OCI-LY7 (cell line): ENCODE measurements at regions not wholly inside any gene's neighbourhood (a gene's known extent, or its start where the extent isn't known, plus 50 kb on each side); places are given as distances from the start of the nearest gene placed in this dataset. TPM values are rescaled to one million over a fixed set of nuclear protein-coding genes. Genes with fewer than 3 reads are reported as not detected.

Experiments
- BruUV-seq: library from RNA; stranded (reverse); fragments of 400-500 nt; replicated peaks from 2 replicates; lab custom pipeline; 2021; lab: Mats Ljungman, UMichigan
- CTCF ChIA-PET: fragments of 300-600 bp; sonication (Branson Sonifier 250); formaldehyde crosslinking; loops from one replicate; lab custom pipeline; 2022; ENCODE audit warnings: antibody characterized with exemption; ENCODE audit not compliant: unreplicated experiment; lab: Charles Lee
- POLR2A ChIA-PET: fragments of 300-600 bp; sonication (Branson Sonifier 250); formaldehyde crosslinking; loops from one replicate; lab custom pipeline; 2022; ENCODE audit warnings: antibody characterized with exemption; lab: Charles Lee
- DNase-seq: peaks from one replicate; pipeline ENCODE4 v3.0.0-alpha.2; 2015; ENCODE audit warnings: low spot score
- H2AFZ ChIP-seq: fragments of 200-600 bp; sonication (generic), shearing (Covaris generic); 2 replicates; pipeline ENCODE4 v1.6.1; 2014; ENCODE audit warnings: mild to moderate bottlenecking, antibody characterized with exemption, low read length, moderate library complexity
- H3K27ac ChIP-seq: fragments of 200-600 bp; sonication (generic); 2 replicates; pipeline ENCODE4 v1.5.1; 2014; ENCODE audit warnings: mixed run types, low read depth, mild to moderate bottlenecking, moderate library complexity, low read length, inconsistent platforms; ENCODE audit not compliant: poor library complexity, severe bottlenecking
- H3K36me3 ChIP-seq: fragments of 200-600 bp; sonication (generic); 2 replicates; pipeline ENCODE4 v1.6.1; 2014; ENCODE audit warnings: mild to moderate bottlenecking, antibody characterized with exemption, low read length, moderate library complexity, mixed read lengths; ENCODE audit not compliant: insufficient read depth
- H3K4me1 ChIP-seq: fragments of 200-600 bp; sonication (generic); 2 replicates; pipeline ENCODE4 v1.5.1; 2014; ENCODE audit warnings: mild to moderate bottlenecking, low read length; ENCODE audit not compliant: insufficient read depth, poor library complexity, severe bottlenecking
- H3K4me2 ChIP-seq: fragments of 200-600 bp; sonication (generic); 2 replicates; pipeline ENCODE4 v1.6.1; 2014; ENCODE audit warnings: mild to moderate bottlenecking, low read length
- H3K4me3 ChIP-seq: fragments of 200-600 bp; sonication (generic); 2 replicates; pipeline ENCODE4 v1.5.1; 2014; ENCODE audit warnings: mild to moderate bottlenecking, low read depth, low read length; ENCODE audit not compliant: poor library complexity, severe bottlenecking
- H3K79me2 ChIP-seq: fragments of 200-600 bp; sonication (generic); 2 replicates; pipeline ENCODE4 v1.6.1; 2016; ENCODE audit warnings: low read depth, mild to moderate bottlenecking, low read length, moderate library complexity, mixed read lengths; ENCODE audit not compliant: insufficient read depth
- H3K9me2 ChIP-seq: fragments of 200-600 bp; sonication (generic); 2 replicates; pipeline ENCODE4 v1.6.1; 2016; ENCODE audit warnings: mild to moderate bottlenecking, low read length, mixed read lengths; ENCODE audit not compliant: insufficient read depth
- H3K9me3 ChIP-seq: fragments of 200-600 bp; sonication (generic); 2 replicates; pipeline ENCODE4 v1.6.1; 2014; ENCODE audit warnings: mild to moderate bottlenecking, mixed run types, low read length, mixed read lengths
- H4K20me1 ChIP-seq: fragments of 200-600 bp; sonication (generic); 2 replicates; pipeline ENCODE4 v1.6.1; 2014; ENCODE audit warnings: mild to moderate bottlenecking, antibody characterized with exemption, low read length, moderate library complexity, mixed read lengths; ENCODE audit not compliant: insufficient read depth
- CTCF ChIP-seq: fragments of 200-600 bp; sonication (generic); conservative IDR thresholded peaks from 2 replicates; pipeline ENCODE4 v1.5.1; 2014; ENCODE audit warnings: mild to moderate bottlenecking, antibody characterized with exemption, low read length, moderate library complexity, mixed read lengths
- EZH2phosphoT487 ChIP-seq: fragments of 200-600 bp; sonication (generic); IDR thresholded peaks from 2 replicates; pipeline ENCODE4 v1.6.1; 2018; ENCODE audit warnings: low read depth, borderline replicate concordance, mild to moderate bottlenecking, mixed run types, antibody characterized with exemption, low read length, moderate library complexity, mixed read lengths
- intact Hi-C: fragments of 100-400 bp; cut with micrococcal nuclease; formaldehyde crosslinking; loops from one replicate; pipeline ENCODE4 v1.10.0; 2022; ENCODE audit not compliant: unreplicated experiment
- small RNA-seq: library from RNA; depleted of rRNA; stranded (forward); fragments of <200 nt; gene quantifications from one replicate; pipeline ENCODE3, GENCODE V24; 2014

DNA sequence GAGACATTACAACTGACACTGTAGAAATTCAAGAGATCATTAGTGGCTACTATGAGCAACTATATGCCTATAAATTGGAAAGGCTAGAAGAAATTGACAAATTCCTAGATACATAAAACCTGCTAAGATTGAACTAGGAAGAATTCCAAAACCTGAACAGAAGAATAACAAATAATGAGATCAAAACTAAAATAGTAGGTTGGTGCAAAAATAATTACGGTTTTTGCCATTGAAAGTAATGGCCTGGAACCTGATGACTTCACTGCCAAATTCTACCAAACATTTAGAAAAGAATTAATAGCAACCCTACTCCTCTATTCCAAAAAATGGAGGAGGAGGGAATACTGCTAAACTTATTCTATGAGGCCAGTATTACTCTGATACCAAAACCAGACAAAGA, 824.9 kb downstream of the KLHL13 start:
- Histone ChIP-seq H3K4me3 (no peak overlapping the region), H3K4me2 (no peak overlapping the region), H4K20me1 (no peaks in the 10 kb centered on the region), H3K4me1 (no peaks in the 10 kb centered on the region), H3K27ac (no peak overlapping the region), H2AFZ (no peak overlapping the region), H3K9me2 (no peaks in the 10 kb centered on the region), H3K36me3 (no peaks in the 10 kb centered on the region), H3K9me3 (no peaks in the 10 kb centered on the region), H3K79me2 (no peaks in the 10 kb centered on the region)
- no peak for TF ChIP-seq CTCF
- no peak for TF ChIP-seq EZH2phosphoT487
- BruUV-seq, result no TSS peak
- POLR2A ChIA-PET, result interaction anchor here (0.7 kb wide), 1 partner anchor 15 kb away, joined by 3 read pairs; no protein-coding TSS in a partner anchor
- CTCF ChIA-PET, result no interaction called here
- DNase-seq, result no peak
- intact Hi-C loops, result no loop called here

- POLR2A ChIA-PET, result no interaction called here
- H4K20me1 ChIP-seq, result no peaks in the 10 kb centered on the region
- no TSS peak for BruUV-seq
- no peak for DNase-seq
- no peak overlapping the region for H3K4me2 ChIP-seq
- no peaks in the 10 kb centered on the region for H3K4me1 ChIP-seq
- no peaks in the 10 kb centered on the region for H3K79me2 ChIP-seq
- CTCF ChIA-PET, result no interaction called here
- no peaks in the 10 kb centered on the region for H3K9me3 ChIP-seq
- TF ChIP-seq CTCF (no peak), EZH2phosphoT487 (no peak)
- intact Hi-C loops, result no loop called here
- no peak overlapping the region for H3K27ac ChIP-seq
- H3K36me3 ChIP-seq, result no peaks in the 10 kb centered on the region
- H3K4me3 ChIP-seq, result no peak overlapping the region
- no peak overlapping the region for H2AFZ ChIP-seq
- no peaks in the 10 kb centered on the region for H3K9me2 ChIP-seq
Observed at GRCh38 chrX:117274965-117275364, 812.2 kb upstream of the CT83 start.

Small RNA genes lying in the stretch of these regions (small RNA-seq; reads per million reads assigned to genes)
- gene AC005002.2, result not detected
